VCaP (cell line): ENCODE measurements at regions not wholly inside any gene's neighbourhood (a gene's known extent, or its start where the extent isn't known, plus 50 kb on each side); places are given as distances from the start of the nearest gene placed in this dataset.

Experiments used
- H3K27ac ChIP-seq: fragments of 450-650 bp; 2 replicates; pipeline ENCODE4 v1.5.1; 2017
- CTCF ChIP-seq: fragments of 450-650 bp; conservative IDR thresholded peaks from 2 replicates; pipeline ENCODE4 v1.5.1; 2017; ENCODE audit warnings: mild to moderate bottlenecking, moderate library complexity

- no peak overlapping the region for H3K27ac ChIP-seq
Measured at GRCh38 chr10:124296121-124296812, 122.5 kb downstream of the OAT start.

GRCh38 chr10:124294811-124295770, 123.6 kb downstream of the OAT start:
- TF ChIP-seq CTCF, result no peak
- no peak overlapping the region for H3K27ac ChIP-seq

More at GRCh38 chr10:124296121-124296812, 122.5 kb downstream of the OAT start:
- TF ChIP-seq CTCF, result no peak

GRCh38 chr10:124293616-124294449, 124.9 kb downstream of the OAT start:
- H3K27ac ChIP-seq, result no peak overlapping the region
- no peak for TF ChIP-seq CTCF

- no peak overlapping the region for H3K27ac ChIP-seq
- no peak for TF ChIP-seq CTCF
Measured at GRCh38 chr10:124292911-124293615, 125.7 kb downstream of the OAT start.

GRCh38 chr10:124291001-124291701, 127.6 kb downstream of the OAT start:
- no peak overlapping the region for H3K27ac ChIP-seq
- TF ChIP-seq CTCF, result no peak

GRCh38 chr10:124289851-124290795, 128.6 kb downstream of the OAT start:
- TF ChIP-seq CTCF, result no peak
- no peak overlapping the region for H3K27ac ChIP-seq
